ENCODE measurements at regions not wholly inside any gene's neighbourhood (a gene's known extent, or its start where the extent isn't known, plus 50 kb on each side); places are given as distances from the start of the nearest gene placed in this dataset.

DNA sequence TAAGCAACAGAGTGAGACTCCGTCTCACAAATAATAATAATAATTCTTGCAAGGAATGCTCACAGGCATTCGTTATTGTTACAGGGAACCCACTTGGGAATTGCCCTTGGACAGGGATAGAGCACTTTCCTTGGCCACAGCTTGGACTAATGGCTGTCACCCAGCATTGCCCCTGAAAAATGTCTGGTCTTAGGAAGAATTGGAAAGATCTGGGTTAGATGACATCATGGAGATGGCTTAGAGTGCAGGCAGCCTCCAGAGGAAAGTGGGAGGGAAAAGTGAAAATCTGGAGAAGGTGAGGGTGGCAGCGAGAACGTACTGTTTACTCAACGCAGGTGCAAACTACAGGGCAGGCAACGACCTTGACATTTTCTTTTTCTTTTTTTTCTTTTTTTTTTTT lies 59.3 kb upstream of the MRTFB start:
- no peak for TF ChIP-seq POLR2AphosphoS5 (IDR thresholded peaks at IDR 0.05)
- TF ChIP-seq, protein P1, sequence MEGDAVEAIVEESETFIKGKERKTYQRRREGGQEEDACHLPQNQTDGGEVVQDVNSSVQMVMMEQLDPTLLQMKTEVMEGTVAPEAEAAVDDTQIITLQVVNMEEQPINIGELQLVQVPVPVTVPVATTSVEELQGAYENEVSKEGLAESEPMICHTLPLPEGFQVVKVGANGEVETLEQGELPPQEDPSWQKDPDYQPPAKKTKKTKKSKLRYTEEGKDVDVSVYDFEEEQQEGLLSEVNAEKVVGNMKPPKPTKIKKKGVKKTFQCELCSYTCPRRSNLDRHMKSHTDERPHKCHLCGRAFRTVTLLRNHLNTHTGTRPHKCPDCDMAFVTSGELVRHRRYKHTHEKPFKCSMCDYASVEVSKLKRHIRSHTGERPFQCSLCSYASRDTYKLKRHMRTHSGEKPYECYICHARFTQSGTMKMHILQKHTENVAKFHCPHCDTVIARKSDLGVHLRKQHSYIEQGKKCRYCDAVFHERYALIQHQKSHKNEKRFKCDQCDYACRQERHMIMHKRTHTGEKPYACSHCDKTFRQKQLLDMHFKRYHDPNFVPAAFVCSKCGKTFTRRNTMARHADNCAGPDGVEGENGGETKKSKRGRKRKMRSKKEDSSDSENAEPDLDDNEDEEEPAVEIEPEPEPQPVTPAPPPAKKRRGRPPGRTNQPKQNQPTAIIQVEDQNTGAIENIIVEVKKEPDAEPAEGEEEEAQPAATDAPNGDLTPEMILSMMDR (IDR thresholded peaks at IDR 0.05): no peak
- no peak for TF ChIP-seq POLR2A (IDR thresholded peaks at IDR 0.05)
- TF ChIP-seq EP300 (IDR thresholded peaks at IDR 0.05): no peak
